Upper lobe of left lung (tissue), 6 donors: ENCODE measurements at regions not wholly inside any gene's neighbourhood (a gene's known extent, or its start where the extent isn't known, plus 50 kb on each side); places are given as distances from the start of the nearest gene placed in this dataset.

Experiments
- ATAC-seq, 2 donors: fragments of 200-7000 bp; cut with Tn5 transposase; one replicate each; pipeline ENCODE4 v1.9.1; 2022; ENCODE audit warnings: mild to moderate bottlenecking in 2 of 2, moderate library complexity in 2 of 2; ENCODE audit not compliant: low FRiP score in 2 of 2
- DNase-seq, 2 donors: peaks; one replicate each; pipeline ENCODE4 v3.0.0-alpha.2; 2019 to 2020
- H3K27ac ChIP-seq, 4 donors: fragments of 200-600 bp; sonication (generic); one replicate each; pipeline ENCODE4 v1.5.1; 2016 to 2019
- H3K27me3 ChIP-seq, 4 donors: fragments of 200-600 bp; sonication (generic); one replicate each; pipeline ENCODE4 v1.5.1; 2017 to 2019
- H3K36me3 ChIP-seq, 4 donors: fragments of 200-600 bp; sonication (generic); one replicate each; pipeline ENCODE4 v1.5.1; 2016 to 2019
- H3K4me1 ChIP-seq, 4 donors: fragments of 200-600 bp; sonication (generic); one replicate each; pipeline ENCODE4 v1.5.1; 2018 to 2019
- H3K4me3 ChIP-seq, 4 donors: fragments of 200-600 bp; sonication (generic); one replicate each; pipeline ENCODE4 v1.5.1; 2017 to 2019; ENCODE audit warnings: mild to moderate bottlenecking in 2 of 4, moderate library complexity in 1 of 4
- H3K9me3 ChIP-seq, 4 donors: fragments of 200-600 bp; sonication (generic); one replicate each; pipeline ENCODE4 v1.5.1; 2018 to 2019
- CTCF ChIP-seq, 6 experiments: fragments of 450-650 bp in 4 of 6; fragments of 200-600 bp in 2 of 6; sonication (generic) in 2 of 6; IDR thresholded peaks; one replicate each; pipeline ENCODE4 v1.5.1; 2016 to 2019; ENCODE audit warnings: antibody characterized with exemption in 6 of 6
- EP300 ChIP-seq, 4 donors: sonication (generic); formaldehyde crosslinking; IDR thresholded peaks; one replicate each; pipeline ENCODE4 v1.5.1; 2017; ENCODE audit warnings: antibody characterized with exemption in 4 of 4, control low read depth in 2 of 4
- POLR2A ChIP-seq, 4 donors: fragments of 450-650 bp; IDR thresholded peaks; one replicate each; pipeline ENCODE4 v1.5.1; 2016 to 2017; ENCODE audit warnings: antibody characterized with exemption in 4 of 4, mild to moderate bottlenecking in 2 of 4
- POLR2AphosphoS5 ChIP-seq, 2 donors: sonication (generic); formaldehyde crosslinking; IDR thresholded peaks; one replicate each; pipeline ENCODE4 v1.5.1; 2017; ENCODE audit warnings: antibody characterized with exemption in 2 of 2
- WGBS, 2 donors: methylation state at CpG; one replicate each; pipeline ENCODE4 v1.1.5; 2017 to 2018; 5-methylcytosine and 5-hydroxymethylcytosine counted together
- donor health status: DM: no; HTN: no; CAD: no; lungs with moderate emphysema.
- donor health status: DM: no; HTN: yes; CAD: no; lungs with severe emphysema.

- WGBS, 2 donors = 50 to 69% methylated on average over 1 of the region's 1 CpG
- no peaks in the 10 kb centered on the region for H3K9me3 ChIP-seq
- H3K27ac ChIP-seq = no peak overlapping the region
- DNase-seq = no peak
- no peaks in the 10 kb centered on the region for H3K27me3 ChIP-seq
- no peaks in the 10 kb centered on the region for H3K4me1 ChIP-seq
- no peak for ATAC-seq
- no peak overlapping the region for H3K4me3 ChIP-seq
- no peaks in the 10 kb centered on the region for H3K36me3 ChIP-seq
- TF ChIP-seq EP300 (IDR thresholded peaks at IDR 0.05) = no peak
- TF ChIP-seq POLR2A (IDR thresholded peaks at IDR 0.05) = no peak
- TF ChIP-seq POLR2AphosphoS5 (IDR thresholded peaks at IDR 0.05) = no peak
- TF ChIP-seq CTCF (IDR thresholded peaks at IDR 0.05) = no peak
These were observed 57.1 kb upstream of the FUT9 start for GRCh38 chr6:95958686-95959085.

GRCh38 chr6:95959261-95959660, 56.5 kb upstream of the FUT9 start:
- Histone ChIP-seq H3K4me1 (no peaks in the 10 kb centered on the region), H3K4me3 (no peak overlapping the region), H3K27ac (no peak overlapping the region), H3K27me3 (no peaks in the 10 kb centered on the region), H3K9me3 (no peaks in the 10 kb centered on the region), H3K36me3 (no peaks in the 10 kb centered on the region)
- no peak for DNase-seq
- no peak for ATAC-seq
- TF ChIP-seq POLR2AphosphoS5 (IDR thresholded peaks at IDR 0.05) (no peak), POLR2A (IDR thresholded peaks at IDR 0.05) (no peak), EP300 (IDR thresholded peaks at IDR 0.05) (no peak), CTCF (IDR thresholded peaks at IDR 0.05) (no peak)
